Ovary (tissue), 3 donors: ENCODE measurements at regions not wholly inside any gene's neighbourhood (a gene's known extent, or its start where the extent isn't known, plus 50 kb on each side); places are given as distances from the start of the nearest gene placed in this dataset.

Experiments
- EP300 ChIP-seq: sonication (generic); formaldehyde crosslinking; IDR thresholded peaks from one replicate; pipeline ENCODE4 v1.6.1; 2017; ENCODE audit warnings: antibody characterized with exemption
- POLR2A ChIP-seq: fragments of 450-650 bp; IDR thresholded peaks from one replicate; pipeline ENCODE4 v1.6.1; 2017; ENCODE audit warnings: antibody characterized with exemption, mild to moderate bottlenecking, moderate library complexity
- TF ChIP-seq, protein P1 (sequence below), 3 donors: fragments of 450-650 bp in 2 of 3; fragments of 200-600 bp in 1 of 3; IDR thresholded peaks; one replicate each; pipeline versions ENCODE4 v1.5.1 to v1.8.0; 2016 to 2022; ENCODE audit warnings: antibody characterized with exemption in 3 of 3, mild to moderate bottlenecking in 1 of 3
- donor health status: DM: no; HTN: no; CAD: no.

DNA sequence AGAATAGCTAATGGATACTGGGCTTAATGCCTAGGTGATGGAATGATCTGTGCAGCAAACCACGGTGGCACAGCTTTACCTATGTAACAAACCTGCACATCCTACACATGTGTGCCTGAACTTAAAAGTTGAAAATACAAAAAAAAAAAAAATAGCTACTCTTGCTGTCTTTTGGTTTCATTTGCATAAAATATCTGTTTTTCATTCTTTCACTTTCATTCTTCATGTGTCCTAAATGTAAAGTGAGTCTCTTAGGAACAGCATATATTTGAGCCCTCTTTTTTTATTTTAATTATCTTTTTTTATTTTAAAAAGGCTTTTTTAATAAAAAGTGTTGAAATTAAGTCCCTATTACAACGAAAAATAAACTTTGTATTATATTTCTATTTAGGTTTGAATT, 836.1 kb upstream of the KCND2 start:
- no peak for TF ChIP-seq POLR2A
- TF ChIP-seq, protein P1, sequence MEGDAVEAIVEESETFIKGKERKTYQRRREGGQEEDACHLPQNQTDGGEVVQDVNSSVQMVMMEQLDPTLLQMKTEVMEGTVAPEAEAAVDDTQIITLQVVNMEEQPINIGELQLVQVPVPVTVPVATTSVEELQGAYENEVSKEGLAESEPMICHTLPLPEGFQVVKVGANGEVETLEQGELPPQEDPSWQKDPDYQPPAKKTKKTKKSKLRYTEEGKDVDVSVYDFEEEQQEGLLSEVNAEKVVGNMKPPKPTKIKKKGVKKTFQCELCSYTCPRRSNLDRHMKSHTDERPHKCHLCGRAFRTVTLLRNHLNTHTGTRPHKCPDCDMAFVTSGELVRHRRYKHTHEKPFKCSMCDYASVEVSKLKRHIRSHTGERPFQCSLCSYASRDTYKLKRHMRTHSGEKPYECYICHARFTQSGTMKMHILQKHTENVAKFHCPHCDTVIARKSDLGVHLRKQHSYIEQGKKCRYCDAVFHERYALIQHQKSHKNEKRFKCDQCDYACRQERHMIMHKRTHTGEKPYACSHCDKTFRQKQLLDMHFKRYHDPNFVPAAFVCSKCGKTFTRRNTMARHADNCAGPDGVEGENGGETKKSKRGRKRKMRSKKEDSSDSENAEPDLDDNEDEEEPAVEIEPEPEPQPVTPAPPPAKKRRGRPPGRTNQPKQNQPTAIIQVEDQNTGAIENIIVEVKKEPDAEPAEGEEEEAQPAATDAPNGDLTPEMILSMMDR (IDR thresholded peaks at IDR 0.05): no peak
- no peak for TF ChIP-seq EP300
